Lower leg skin (tissue), 3 donors: ENCODE measurements at regions not wholly inside any gene's neighbourhood (a gene's known extent, or its start where the extent isn't known, plus 50 kb on each side); places are given as distances from the start of the nearest gene placed in this dataset.

ENCODE experiments used
- POLR2A ChIP-seq, 2 donors: fragments of 450-650 bp; IDR thresholded peaks; one replicate each; pipeline ENCODE4 v1.6.1; 2016 to 2017; ENCODE audit warnings: antibody characterized with exemption in 2 of 2, mild to moderate bottlenecking in 1 of 2, moderate library complexity in 1 of 2
- TF ChIP-seq, protein P1 (sequence below), 3 donors: fragments of 450-650 bp; IDR thresholded peaks; one replicate each; pipeline ENCODE4 v1.5.1; 2016; ENCODE audit warnings: antibody characterized with exemption in 3 of 3, mild to moderate bottlenecking in 3 of 3, moderate library complexity in 2 of 3

DNA sequence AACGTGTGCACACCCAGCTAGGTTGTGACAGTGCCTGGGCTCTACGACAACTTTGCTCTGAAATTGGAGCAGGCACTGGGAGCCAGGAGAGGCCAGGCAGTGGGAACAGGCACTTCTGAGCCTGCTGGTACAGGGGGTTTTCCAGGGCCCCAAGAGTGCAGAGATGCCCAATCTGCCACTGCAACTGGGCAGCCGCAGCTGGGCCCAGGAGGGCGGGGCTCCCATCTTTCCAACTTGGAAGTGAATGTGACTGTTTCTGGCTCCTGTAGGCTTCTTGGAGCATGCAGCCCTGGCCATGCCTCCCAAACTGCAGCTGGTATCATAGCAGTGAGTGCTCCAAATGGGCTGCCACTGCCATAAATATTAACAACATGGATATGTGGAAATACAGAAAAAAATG lies 465.1 kb upstream of the PABPC4L start:
- TF ChIP-seq, protein P1, sequence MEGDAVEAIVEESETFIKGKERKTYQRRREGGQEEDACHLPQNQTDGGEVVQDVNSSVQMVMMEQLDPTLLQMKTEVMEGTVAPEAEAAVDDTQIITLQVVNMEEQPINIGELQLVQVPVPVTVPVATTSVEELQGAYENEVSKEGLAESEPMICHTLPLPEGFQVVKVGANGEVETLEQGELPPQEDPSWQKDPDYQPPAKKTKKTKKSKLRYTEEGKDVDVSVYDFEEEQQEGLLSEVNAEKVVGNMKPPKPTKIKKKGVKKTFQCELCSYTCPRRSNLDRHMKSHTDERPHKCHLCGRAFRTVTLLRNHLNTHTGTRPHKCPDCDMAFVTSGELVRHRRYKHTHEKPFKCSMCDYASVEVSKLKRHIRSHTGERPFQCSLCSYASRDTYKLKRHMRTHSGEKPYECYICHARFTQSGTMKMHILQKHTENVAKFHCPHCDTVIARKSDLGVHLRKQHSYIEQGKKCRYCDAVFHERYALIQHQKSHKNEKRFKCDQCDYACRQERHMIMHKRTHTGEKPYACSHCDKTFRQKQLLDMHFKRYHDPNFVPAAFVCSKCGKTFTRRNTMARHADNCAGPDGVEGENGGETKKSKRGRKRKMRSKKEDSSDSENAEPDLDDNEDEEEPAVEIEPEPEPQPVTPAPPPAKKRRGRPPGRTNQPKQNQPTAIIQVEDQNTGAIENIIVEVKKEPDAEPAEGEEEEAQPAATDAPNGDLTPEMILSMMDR (IDR thresholded peaks at IDR 0.05) = no peak
- TF ChIP-seq POLR2A (IDR thresholded peaks at IDR 0.05) = no peak
